IMR-90 (cell line): ENCODE measurements at regions not wholly inside any gene's neighbourhood (a gene's known extent, or its start where the extent isn't known, plus 50 kb on each side); places are given as distances from the start of the nearest gene placed in this dataset.

ENCODE experiments used
- ATAC-seq: fragments of 200-7000 bp; cut with Tn5 transposase; 2 replicates; pipeline ENCODE4 v1.9.1; 2020; ENCODE audit warnings: low read depth, mild to moderate bottlenecking, moderate library complexity
- BruUV-seq: library from RNA; stranded (reverse); fragments of 400-500 nt; replicated peaks from 2 replicates; lab custom pipeline; 2021; lab: Mats Ljungman, UMichigan
- CTCF ChIA-PET: fragments of 300-600 bp; formaldehyde crosslinking; extraction: SDS; loops from one replicate; lab custom pipeline; 2021; ENCODE audit warnings: antibody characterized with exemption; lab: Yijun Ruan, JAX
- POLR2A ChIA-PET: fragments of 300-600 bp; sonication (Branson Sonifier 250); formaldehyde crosslinking; loops from one replicate; lab custom pipeline; 2022; ENCODE audit warnings: antibody characterized with exemption; ENCODE audit not compliant: unreplicated experiment; lab: Charles Lee
- DNase-seq: peaks from one replicate; pipeline ENCODE4 v3.0.0; 2013
- H2AFZ ChIP-seq: replicated peaks from 2 replicates; pipeline ENCODE3; 2013; ENCODE audit warnings: low read length, mild to moderate bottlenecking; ENCODE audit not compliant: poor library complexity
- H2AK5ac ChIP-seq: 2 replicates; pipeline ENCODE4 v1.6.1; 2013; ENCODE audit warnings: low read depth, low read length, inconsistent platforms
- H2AK9ac ChIP-seq: replicated peaks from 2 replicates; pipeline ENCODE3; 2013; ENCODE audit warnings: mild to moderate bottlenecking, low read depth, low read length, moderate library complexity; ENCODE audit not compliant: poor library complexity
- H2BK120ac ChIP-seq: 2 replicates; pipeline ENCODE4 v1.6.1; 2013; ENCODE audit warnings: low read depth, low read length, inconsistent platforms
- H2BK15ac ChIP-seq: 3 replicates; pipeline ENCODE4 v1.6.1; 2013; ENCODE audit warnings: low read depth, low read length, inconsistent platforms
- H2BK20ac ChIP-seq: 2 replicates; pipeline ENCODE4 v1.6.1; 2013; ENCODE audit warnings: low read depth, mild to moderate bottlenecking, inconsistent platforms, low read length, moderate library complexity
- H2BK5ac ChIP-seq: 2 replicates; pipeline ENCODE4 v1.6.1; 2013; ENCODE audit warnings: mild to moderate bottlenecking, low read depth, low read length, inconsistent platforms; ENCODE audit not compliant: poor library complexity, severe bottlenecking
- H3K14ac ChIP-seq: replicated peaks from 2 replicates; pipeline ENCODE4 v1.6.1; 2013; ENCODE audit warnings: low read depth, low read length, inconsistent platforms
- H3K18ac ChIP-seq: 2 replicates; pipeline ENCODE4 v1.6.1; 2013; ENCODE audit warnings: low read depth, low read length, control low read depth
- H3K23ac ChIP-seq: 2 replicates; pipeline ENCODE4 v1.6.1; 2013; ENCODE audit warnings: low read depth, low read length, inconsistent platforms
- H3K27ac ChIP-seq: 2 replicates; pipeline ENCODE4 v1.5.1; 2013; ENCODE audit warnings: mild to moderate bottlenecking, control low read depth, low read length; ENCODE audit not compliant: insufficient read depth
- H3K27me3 ChIP-seq: 2 replicates; pipeline ENCODE4 v1.6.1; 2013; ENCODE audit warnings: low read length; ENCODE audit not compliant: control insufficient read depth, insufficient read depth
- H3K36me3 ChIP-seq: 2 replicates; pipeline ENCODE4 v1.6.1; 2013; ENCODE audit warnings: low read length, mixed read lengths; ENCODE audit not compliant: control insufficient read depth, insufficient read depth
- H3K4ac ChIP-seq: 2 replicates; pipeline ENCODE4 v1.6.1; 2013; ENCODE audit warnings: low read depth, low read length, inconsistent platforms
- H3K4me1 ChIP-seq: 2 replicates; pipeline ENCODE4 v1.6.1; 2013; ENCODE audit warnings: low read length, mixed read lengths; ENCODE audit not compliant: control insufficient read depth, insufficient read depth
- H3K4me2 ChIP-seq: 2 replicates; pipeline ENCODE4 v1.6.1; 2013; ENCODE audit warnings: low read depth, mild to moderate bottlenecking, control low read depth, low read length, moderate library complexity
- H3K4me3 ChIP-seq: 2 replicates; pipeline ENCODE4 v1.5.1; 2013; ENCODE audit warnings: low read depth, mild to moderate bottlenecking, control low read depth, low read length, moderate library complexity; ENCODE audit not compliant: insufficient read depth
- H3K56ac ChIP-seq: 2 replicates; pipeline ENCODE4 v1.6.1; 2013; ENCODE audit warnings: low read length, inconsistent platforms; ENCODE audit not compliant: insufficient read depth; ENCODE audit errors: extremely low read depth
- H3K79me1 ChIP-seq, 2 experiments: 2 replicates each; pipeline ENCODE4 v1.6.1; 2013; ENCODE audit warnings: low read length in 2 of 2, inconsistent platforms in 1 of 2, low read depth in 1 of 2
- H3K9ac ChIP-seq: 2 replicates; pipeline ENCODE4 v1.6.1; 2013; ENCODE audit warnings: low read depth, low read length, control low read depth
- H3K9me1 ChIP-seq: 2 replicates; pipeline ENCODE4 v1.6.1; 2013; ENCODE audit warnings: low read length, inconsistent platforms; ENCODE audit not compliant: insufficient read depth
- H3K9me3 ChIP-seq: 2 replicates; pipeline ENCODE4 v1.6.1; 2013; ENCODE audit warnings: low read length; ENCODE audit not compliant: control insufficient read depth, insufficient read depth
- H4K20me1 ChIP-seq: 2 replicates; pipeline ENCODE4 v1.6.1; 2013; ENCODE audit warnings: low read length, inconsistent platforms; ENCODE audit not compliant: insufficient read depth
- H4K5ac ChIP-seq: 2 replicates; pipeline ENCODE4 v1.6.1; 2013; ENCODE audit warnings: mild to moderate bottlenecking, low read depth, low read length, control low read depth
- H4K8ac ChIP-seq, 2 experiments: 2 replicates each; pipeline ENCODE4 v1.6.1; 2013; ENCODE audit warnings: low read depth in 2 of 2, low read length in 2 of 2, control low read depth in 1 of 2, inconsistent platforms in 1 of 2
- H4K91ac ChIP-seq: 2 replicates; pipeline ENCODE4 v1.6.1; 2013; ENCODE audit warnings: low read depth, low read length, inconsistent platforms; ENCODE audit not compliant: insufficient read depth
- CEBPB ChIP-seq: IDR thresholded peaks from 2 replicates; pipeline ENCODE4 v1.6.1; 2012; ENCODE audit warnings: low read depth, low read length, improper control_type of control experiment
- CHD1 ChIP-seq: IDR thresholded peaks from 2 replicates; pipeline ENCODE4 v1.6.1; 2012; ENCODE audit warnings: low read depth, low read length, improper control_type of control experiment
- ELK1 ChIP-seq: fragments of 150-350 bp; IDR thresholded peaks from 2 replicates; pipeline ENCODE4 v1.6.1; 2016; ENCODE audit warnings: low read depth, mild to moderate bottlenecking, low read length, moderate library complexity, borderline replicate concordance
- FOS ChIP-seq: fragments of 150-350 bp; IDR thresholded peaks from 2 replicates; pipeline ENCODE4 v1.6.1; 2016; ENCODE audit warnings: low read depth, low read length
- MAFK ChIP-seq: IDR thresholded peaks from 2 replicates; pipeline ENCODE4 v1.6.1; 2012; ENCODE audit warnings: low read depth, low read length, improper control_type of control experiment
- MAZ ChIP-seq: IDR thresholded peaks from 2 replicates; pipeline ENCODE4 v1.6.1; 2012; ENCODE audit warnings: low read depth, mild to moderate bottlenecking, low read length, improper control_type of control experiment, moderate library complexity, borderline replicate concordance
- MXI1 ChIP-seq: IDR thresholded peaks from 2 replicates; pipeline ENCODE4 v1.6.1; 2012; ENCODE audit warnings: low read depth, mild to moderate bottlenecking, low read length, moderate library complexity, borderline replicate concordance
- NFE2L2 ChIP-seq: fragments of 150-350 bp; IDR thresholded peaks from 2 replicates; pipeline ENCODE4 v1.6.1; 2016; ENCODE audit warnings: low read depth, mild to moderate bottlenecking, low read length
- POLR2A ChIP-seq: IDR thresholded peaks from 2 replicates; pipeline ENCODE4 v1.6.1; 2012; ENCODE audit warnings: mild to moderate bottlenecking, low read depth, low read length
- RAD21 ChIP-seq: IDR thresholded peaks from 2 replicates; pipeline ENCODE4 v1.6.1; 2012; ENCODE audit warnings: low read length, improper control_type of control experiment
- RCOR1 ChIP-seq: IDR thresholded peaks from 2 replicates; pipeline ENCODE4 v1.6.1; 2012; ENCODE audit warnings: mild to moderate bottlenecking, low read length, improper control_type of control experiment; ENCODE audit not compliant: insufficient replicate concordance
- RFX5 ChIP-seq: IDR thresholded peaks from 2 replicates; pipeline ENCODE4 v1.8.0; 2012; ENCODE audit warnings: low read depth, mild to moderate bottlenecking, low read length, moderate library complexity
- SMC3 ChIP-seq: fragments of 150-350 bp; IDR thresholded peaks from 2 replicates; pipeline ENCODE4 v1.6.1; 2016; ENCODE audit warnings: low read depth, mild to moderate bottlenecking, antibody characterized with exemption, low read length, moderate library complexity
- WGBS, 2 experiments: methylation state at CpG; one replicate each; pipeline versions ENCODE4 v1.1.5 to v1.1.7; 2013; ENCODE audit warnings: missing lambda C conversion rate in 2 of 2; ENCODE audit not compliant: insufficient read length in 1 of 2; ENCODE audit errors: extremely low coverage in 2 of 2; 5-methylcytosine and 5-hydroxymethylcytosine counted together
- dilution Hi-C: fragments of 300-500 bp; cut with HindIII; formaldehyde crosslinking; loops from one replicate; pipeline ENCODE4 v1.14.3; 2018; ENCODE audit warnings: low sequenced_read_pairs; ENCODE audit not compliant: unreplicated experiment
- in situ Hi-C: fragments of 300-500 bp; cut with MboI; formaldehyde crosslinking; loops from 3 replicates; pipeline ENCODE4 v1.14.3; 2019; ENCODE audit warnings: low sequenced_read_pairs, inconsistent platforms, mixed read lengths
- intact Hi-C: fragments of 100-400 bp; cut with micrococcal nuclease; formaldehyde crosslinking; loops from 2 replicates; pipeline ENCODE4 v1.10.0; 2022

- dilution Hi-C loops (no loop called here), in situ Hi-C loops (no loop called here), intact Hi-C loops (no loop called here)
- Histone ChIP-seq H2AK5ac (no peak overlapping the region), H3K4me2 (no peak overlapping the region), H3K56ac (no peak overlapping the region), H4K5ac (no peak overlapping the region), H4K8ac (no peak overlapping the region), H3K27me3 (peaks cover 21% of the 10 kb centered on the region), H2AFZ (no peak overlapping the region), H3K4ac (no peak overlapping the region), H2BK20ac (no peak overlapping the region), H3K9me3 (no peaks in the 10 kb centered on the region), H3K4me3 (no peak overlapping the region), H2BK15ac (no peak overlapping the region), H3K9ac (no peak overlapping the region), H3K9me1 (no peaks in the 10 kb centered on the region), H3K14ac (no peak overlapping the region), H4K20me1 (no peaks in the 10 kb centered on the region), H2AK9ac (no peak overlapping the region), H3K27ac (no peak overlapping the region), H2BK120ac (no peak overlapping the region), H3K4me1 (no peaks in the 10 kb centered on the region), H4K91ac (no peak overlapping the region), H3K36me3 (no peaks in the 10 kb centered on the region), H3K23ac (no peak overlapping the region), H2BK5ac (no peak overlapping the region), H3K79me1 (no peaks in the 10 kb centered on the region), H3K18ac (no peak overlapping the region)
- ChIA-PET CTCF (interaction anchor here (0.6 kb wide), 1 partner anchor 9 kb away, joined by 4 read pairs; no protein-coding TSS in a partner anchor), POLR2A (no interaction called here)
- ATAC-seq, result no peak
- TF ChIP-seq RCOR1 (no peak), RFX5 (no peak), RAD21 (no peak), SMC3 (no peak), CEBPB (no peak), POLR2A (no peak), CHD1 (no peak), MAZ (no peak), MAFK (no peak), MXI1 (no peak), NFE2L2 (no peak), FOS (no peak), ELK1 (no peak)
- BruUV-seq, result no TSS peak
- no CpG with 5 or more reads among the region's 4 CpGs for WGBS, 2 experiments
- no peak for DNase-seq
Measured at GRCh38 chr14:52154992-52155650, 86.3 kb upstream of the NID2 start.
